HG03280 (cell line): ENCODE measurements at regions not wholly inside any gene's neighbourhood (a gene's known extent, or its start where the extent isn't known, plus 50 kb on each side); places are given as distances from the start of the nearest gene placed in this dataset.

Experiments
- ATAC-seq: cut with Tn5 transposase; IDR thresholded peaks from one replicate; pipeline ENCODE4 v1.9.1; 2021; ENCODE audit warnings: mild to moderate bottlenecking, moderate library complexity; ENCODE audit not compliant: unreplicated experiment

DNA sequence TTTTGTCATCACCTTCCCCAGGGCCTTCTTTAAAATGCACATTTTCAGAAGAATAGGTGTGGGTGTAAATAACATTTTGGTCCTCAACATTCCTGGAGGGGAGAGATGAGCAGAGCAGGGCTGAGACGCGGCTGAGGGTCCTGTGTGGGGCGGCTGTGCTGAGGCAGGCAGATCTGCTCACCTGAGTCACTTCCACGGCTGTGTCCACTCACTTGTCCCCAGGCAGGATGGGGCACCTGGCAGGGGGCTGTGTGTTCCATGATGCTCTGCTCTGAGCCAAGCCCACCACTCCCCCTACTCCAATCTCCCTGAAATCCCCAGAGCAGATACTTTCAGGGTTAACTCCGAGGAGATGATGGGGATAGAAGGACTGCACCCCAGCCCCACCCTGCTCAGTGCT lies 93.8 kb downstream of the GLRX3 start:
- no peak for ATAC-seq

DNA sequence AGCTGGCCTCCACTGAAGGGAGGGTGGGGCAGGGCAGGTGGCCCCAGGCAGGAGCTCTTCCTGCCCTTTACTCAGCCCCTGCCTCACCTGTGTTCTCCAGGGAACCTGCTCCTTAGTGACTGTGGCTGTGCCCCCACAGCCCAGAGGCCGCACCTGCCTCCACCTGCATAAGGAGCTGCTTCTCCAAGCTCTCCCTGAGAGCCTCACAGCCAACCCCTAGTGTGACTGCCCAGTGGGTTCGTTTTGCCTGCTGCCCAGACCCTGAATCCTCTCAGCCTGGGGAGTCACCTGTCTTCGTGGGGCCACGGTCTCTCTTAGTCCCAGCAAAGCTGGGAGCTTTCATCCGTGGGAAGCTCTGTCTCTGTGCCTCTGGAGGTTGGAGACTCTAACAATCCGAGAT lies 94.4 kb downstream of the GLRX3 start:
- no peak for ATAC-seq

DNA sequence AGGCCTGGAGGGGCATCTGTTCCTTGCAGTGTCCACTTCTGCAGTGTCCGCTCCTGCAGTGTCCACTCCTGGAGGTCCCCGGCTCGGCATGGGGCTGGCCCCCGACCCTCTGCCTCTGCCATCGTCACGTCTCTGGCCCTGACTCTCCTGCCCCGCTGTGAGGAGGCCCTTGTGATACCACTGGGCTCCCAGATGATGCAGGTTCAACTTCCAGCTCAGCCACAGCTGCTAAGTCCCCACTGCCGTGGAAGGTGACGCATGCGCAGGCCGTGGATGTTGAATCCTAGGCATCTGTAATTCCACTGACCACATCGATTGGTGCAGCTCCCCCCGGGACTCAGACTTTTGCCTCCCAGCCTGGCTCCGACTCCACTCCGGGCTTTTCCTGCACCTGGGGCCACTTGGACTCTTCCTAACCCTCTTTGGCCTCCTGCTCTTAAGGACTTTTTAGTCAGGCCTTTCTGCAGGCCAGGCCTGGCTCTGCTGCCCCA lies 95.1 kb downstream of the GLRX3 start:
- no peak for ATAC-seq

DNA sequence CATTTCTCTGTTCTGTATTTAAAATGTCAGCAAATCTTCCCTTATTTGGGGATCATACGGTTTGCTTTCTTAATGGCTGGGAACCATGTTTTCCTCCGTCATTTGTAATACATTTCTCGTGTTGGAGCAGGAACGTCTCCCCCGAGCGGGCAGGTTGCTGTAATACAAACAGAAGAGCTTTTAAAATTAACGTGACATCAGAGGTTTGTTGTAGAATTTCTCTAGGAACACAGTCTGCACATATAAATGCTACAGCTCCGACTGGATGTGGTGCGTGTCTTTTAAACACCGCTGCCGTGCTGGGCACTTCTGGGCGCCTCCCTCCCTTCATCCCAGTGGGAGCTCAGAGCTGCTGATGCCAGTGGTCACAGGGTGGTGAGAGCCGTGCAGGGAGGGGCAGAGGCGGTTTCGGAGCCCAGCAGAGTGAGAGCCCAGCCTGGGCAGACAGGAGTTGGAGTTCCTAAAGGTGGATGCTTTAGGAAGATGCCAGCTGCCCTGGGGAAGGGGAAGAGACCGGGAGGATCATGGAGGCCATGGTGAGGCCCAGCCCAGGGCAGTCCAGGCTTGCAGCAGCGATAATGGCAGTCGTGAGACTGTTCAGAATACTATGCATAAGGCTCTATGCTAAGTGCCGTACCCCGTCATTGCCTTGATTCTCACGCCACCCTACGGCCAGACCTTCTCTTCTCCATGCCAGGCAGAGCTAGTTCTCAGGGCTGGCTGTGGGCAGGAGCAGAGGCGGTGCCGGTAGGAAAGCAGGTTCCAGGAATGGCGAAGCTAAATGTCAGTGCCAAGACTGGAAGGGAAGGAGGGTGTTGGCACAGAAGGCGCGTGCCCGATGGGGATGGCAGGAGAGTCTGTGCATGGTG lies 96.2 kb downstream of the GLRX3 start:
- no peak for ATAC-seq

DNA sequence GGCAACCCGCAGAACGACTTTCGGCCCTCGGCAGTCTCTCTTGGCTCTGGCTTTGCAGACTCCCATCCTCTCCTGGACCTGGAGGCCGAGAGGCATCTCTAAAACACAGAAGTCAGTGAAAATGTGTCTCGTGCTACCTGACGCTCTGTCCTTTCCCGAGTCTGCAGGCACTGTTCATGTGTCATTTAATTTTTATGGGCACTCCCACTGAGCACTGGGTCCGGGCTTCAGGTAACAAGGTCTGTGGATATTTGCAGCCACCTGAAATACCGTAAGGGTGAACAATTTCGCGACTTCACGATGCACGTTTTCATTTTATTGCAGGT lies 96.8 kb downstream of the GLRX3 start:
- ATAC-seq: no peak

DNA sequence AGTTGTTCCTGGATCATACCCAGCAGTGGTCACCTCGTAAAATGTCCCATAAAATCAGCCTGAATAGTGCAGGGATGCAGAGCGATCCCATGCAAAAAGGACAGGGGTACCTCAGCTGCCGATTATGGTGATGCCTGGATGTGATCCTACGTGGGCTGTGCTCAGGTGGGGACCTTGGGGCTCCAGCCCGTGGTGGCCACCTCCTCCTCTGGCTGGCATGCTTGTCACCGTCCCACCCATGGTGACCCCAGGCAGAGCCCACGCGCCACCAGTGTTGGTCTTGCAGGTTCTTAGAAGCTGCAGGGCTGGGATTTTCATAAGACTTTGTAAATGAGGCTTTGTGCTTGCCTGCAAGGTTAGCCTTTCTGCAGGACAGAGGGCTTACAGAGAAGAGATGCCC lies 97.2 kb downstream of the GLRX3 start:
- no peak for ATAC-seq

DNA sequence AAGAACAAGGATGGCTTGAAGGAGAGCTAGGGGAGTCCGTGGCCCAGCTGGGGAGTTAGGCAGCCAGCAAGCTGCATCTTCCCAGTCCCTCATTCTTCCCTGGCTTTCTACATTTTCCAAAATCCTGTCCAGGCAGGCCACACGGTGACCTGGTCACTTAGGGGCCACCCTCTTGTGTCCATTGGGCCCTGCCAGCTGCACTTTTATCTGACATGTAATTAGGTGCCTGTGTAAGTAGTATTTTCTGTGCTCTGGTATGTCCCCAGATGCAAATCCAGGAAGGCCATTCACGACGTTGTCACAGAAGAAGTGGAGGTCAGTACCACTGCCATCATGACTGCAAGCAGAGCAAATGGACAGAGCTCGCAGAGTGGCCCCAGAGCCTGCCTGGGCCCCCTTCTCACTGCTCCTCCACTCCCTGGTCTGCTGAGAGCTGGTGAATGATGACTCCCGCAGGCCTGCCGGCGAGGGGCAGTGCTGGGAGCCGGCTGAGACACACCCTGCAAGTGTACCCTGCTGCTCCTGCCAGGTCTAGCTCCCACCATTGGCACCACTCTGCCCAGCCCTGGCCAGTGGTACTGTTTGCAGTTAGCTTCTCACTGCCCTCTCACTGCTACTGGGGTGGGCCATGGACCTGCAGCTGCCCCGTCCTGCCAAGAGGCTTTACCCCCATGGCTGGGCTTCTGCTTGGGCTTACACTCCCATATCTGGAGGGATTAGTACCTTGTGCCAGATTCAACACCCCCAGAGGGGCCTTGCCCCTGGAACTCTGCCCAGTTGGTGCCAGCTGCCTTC lies 98.2 kb downstream of the GLRX3 start:
- no peak for ATAC-seq

DNA sequence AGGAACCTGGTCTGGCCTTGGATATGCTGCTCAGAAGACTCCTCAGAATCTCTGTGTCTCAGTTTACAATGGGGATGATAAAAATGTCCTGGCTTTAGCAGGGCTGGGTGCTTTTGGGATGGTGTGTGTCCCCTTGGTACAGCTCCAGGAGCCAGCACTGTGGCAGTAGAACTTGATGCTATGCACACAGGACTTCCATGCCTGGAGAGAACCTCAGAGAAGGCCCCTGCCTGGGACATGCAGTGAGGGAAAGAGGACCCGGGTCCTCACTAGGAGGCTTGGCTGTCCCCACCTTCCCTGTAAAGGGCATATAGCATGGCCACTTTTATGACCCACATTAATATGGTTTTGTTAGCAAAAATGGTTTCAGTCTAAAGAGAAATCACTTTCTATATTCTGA lies 100.5 kb downstream of the GLRX3 start:
- ATAC-seq: no peak

DNA sequence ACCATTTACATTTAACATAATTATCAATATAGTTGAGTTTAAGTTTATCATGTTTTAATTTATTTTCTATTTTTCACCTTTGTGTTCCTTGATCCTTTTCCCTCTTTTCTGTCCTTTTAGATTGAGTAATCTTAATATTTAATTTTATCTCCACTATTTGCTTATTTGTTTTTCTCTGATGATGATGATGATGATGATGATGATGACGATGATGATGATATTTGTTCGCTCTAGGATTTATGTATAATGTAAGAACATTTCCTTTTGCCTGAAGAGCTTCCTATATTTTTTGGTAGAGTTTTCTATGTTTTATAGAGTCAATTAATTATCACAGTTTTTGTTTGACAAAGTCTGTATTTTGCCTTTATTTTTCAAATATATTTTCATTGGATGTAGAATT lies 104.2 kb downstream of the GLRX3 start:
- no peak for ATAC-seq

DNA sequence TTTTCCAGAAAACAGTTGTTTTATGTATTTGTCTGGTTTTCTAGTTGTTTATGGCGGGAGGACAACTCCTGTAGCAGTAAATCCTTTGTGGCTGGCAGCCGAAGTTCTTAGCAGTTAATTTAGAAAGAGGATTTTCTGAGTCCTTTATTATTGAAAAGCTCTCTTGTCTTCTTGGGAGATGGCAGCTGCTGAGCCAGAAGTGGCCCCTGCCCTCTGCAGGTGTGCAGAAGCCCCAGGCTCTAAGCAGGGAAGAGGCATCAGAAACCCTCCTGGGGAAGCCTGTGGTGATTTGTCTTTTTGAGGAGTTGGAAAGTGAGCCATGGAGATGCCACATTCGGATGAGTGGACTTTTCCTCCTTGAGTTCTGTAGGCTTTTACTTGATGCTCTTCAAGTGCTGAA lies 106.3 kb downstream of the GLRX3 start:
- no peak for ATAC-seq

DNA sequence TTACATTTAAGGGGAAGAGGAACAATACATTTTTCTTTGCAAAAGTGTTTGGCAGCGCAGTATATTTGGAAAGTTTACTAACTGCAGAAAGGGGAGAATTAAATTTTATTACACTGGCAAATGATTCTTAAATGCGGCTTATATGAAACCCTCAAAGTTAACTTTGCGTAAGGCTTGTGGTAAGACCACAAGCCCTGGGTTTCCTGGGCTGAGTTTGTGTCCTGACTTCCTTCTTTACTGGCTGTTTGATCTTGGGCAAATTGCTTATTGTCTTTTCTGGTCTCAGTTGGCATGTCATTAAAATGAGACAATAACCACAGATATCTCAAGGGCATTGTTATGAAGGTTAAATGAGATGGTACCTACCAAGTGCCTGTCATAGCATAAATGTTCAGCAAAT lies 106.8 kb downstream of the GLRX3 start:
- no peak for ATAC-seq

DNA sequence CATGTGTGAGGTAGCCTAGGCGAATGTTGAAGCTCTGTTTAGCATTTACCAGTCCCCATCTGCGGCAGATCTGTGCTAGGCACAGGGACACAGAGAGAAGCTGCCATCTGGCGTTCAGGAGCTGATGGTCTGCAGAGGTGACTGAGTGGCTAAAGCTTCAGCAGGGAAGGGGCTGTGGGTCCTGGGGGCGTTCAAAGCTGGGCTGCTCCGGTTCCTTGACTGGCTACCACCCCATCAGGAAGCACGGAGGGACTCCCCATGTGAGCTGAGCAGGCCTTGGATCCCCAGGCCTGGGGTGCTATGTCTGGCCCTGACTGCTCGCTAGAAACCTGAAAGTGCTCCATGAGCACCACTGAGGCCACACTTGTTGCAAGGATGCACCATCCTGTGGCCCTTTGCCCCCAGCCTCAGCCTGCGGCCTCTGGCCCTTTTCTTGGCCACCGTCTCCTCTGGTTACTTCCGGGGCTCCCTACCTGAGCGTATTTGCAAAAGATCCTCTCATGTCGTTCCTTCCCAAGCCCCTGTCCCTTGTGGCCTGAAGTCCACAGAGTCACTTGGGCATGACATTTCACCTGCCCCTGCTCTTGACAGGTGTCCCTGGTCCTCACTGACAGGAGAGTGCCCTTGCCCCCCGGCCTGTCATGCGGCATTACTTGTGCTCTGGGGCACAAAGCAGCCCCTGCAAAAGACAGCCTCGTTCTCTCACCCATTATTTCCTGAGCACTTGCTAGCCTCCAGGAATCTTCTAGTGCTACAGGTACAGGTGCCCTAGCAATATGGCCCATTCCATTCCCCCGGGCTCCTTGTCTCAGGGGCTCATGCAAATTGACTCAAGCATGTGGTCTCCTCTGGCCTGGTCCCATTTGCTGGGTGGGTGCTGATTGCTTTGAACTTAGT lies 108.1 kb downstream of the GLRX3 start:
- ATAC-seq: no peak

DNA sequence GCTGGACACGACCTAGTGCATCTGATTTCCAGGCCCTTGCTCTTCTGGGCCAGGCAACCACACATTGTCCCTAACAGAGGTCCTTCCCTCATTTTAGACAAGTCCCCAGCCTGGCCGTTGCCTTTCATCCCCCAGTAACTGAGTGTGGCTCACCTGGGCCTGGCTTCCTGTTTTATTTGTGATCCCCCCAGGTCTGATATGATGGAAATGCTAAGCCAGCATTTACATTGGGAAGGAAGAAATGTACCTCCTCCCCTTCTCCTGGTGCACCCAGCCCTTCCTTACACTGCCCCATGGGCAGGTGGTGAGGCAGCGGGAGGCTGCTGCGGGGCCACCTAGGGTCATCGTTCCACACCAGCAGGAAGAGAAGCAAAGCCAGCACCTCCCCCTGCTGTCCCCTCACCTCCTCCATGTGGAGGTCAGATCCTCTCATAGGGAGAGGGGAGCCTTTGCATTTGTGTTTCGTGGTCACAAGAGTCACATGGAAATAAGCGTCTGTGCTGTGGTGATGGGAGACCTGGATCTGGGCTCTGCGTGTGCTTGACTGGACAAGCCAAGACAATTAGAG lies 108.8 kb downstream of the GLRX3 start:
- no peak for ATAC-seq

DNA sequence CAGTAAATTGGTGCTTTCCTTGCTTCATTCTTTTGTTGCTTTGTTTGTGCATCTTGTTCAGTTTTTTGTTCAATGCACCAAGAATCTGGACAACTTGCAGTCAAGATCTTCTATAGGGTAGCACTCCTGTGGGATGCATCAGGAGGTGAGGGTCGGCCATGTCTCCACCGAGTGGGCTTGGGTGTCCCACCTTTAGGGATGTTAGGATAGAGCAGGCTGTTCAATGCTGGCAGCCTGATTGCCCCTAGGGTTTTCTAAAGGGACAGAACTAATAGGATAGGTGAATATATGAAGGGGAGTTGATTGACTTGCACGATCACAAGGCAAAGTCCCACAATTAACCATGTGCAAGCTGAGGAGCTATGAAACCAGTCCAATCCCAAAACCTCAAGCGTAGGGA lies 109.9 kb downstream of the GLRX3 start:
- no peak for ATAC-seq

DNA sequence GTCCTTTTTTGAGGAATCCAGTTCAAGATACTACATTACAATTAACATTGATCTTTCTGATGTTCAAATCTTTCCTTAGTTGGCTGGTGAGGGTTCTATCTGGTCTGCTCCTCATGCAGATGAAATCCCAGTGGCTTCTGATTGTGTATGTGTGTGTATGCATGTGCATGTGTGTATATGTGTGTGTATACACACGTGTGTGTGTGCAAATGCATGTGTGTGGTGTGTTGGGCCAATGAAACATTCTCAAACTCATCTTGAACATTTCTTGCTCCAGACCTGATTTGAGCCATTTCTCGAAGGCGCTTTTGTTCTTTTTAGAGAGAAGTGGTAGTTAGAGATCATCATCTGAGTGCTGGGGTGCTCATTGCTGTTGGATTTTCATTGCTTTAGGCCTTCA lies 113.9 kb downstream of the GLRX3 start:
- no peak for ATAC-seq

DNA sequence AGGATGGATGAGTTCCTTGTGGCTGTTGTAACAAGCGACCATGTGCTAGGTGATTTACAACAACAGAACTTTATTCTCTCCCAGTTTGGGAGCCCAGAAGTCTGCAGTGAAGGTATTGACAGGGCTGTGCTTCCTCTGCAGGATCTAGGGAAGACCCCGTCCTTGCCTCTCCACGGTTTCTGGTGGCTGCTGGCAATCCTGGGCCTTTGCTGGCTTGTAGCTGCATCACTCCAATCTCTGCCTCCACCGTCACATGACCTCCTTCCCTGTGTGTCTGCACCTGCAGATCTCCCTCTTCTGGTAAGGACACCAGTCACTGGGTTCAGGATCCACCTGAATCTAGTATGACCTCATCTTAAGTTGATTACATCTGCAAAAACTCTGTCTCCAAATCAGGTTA lies 115.6 kb downstream of the GLRX3 start:
- ATAC-seq: no peak

DNA sequence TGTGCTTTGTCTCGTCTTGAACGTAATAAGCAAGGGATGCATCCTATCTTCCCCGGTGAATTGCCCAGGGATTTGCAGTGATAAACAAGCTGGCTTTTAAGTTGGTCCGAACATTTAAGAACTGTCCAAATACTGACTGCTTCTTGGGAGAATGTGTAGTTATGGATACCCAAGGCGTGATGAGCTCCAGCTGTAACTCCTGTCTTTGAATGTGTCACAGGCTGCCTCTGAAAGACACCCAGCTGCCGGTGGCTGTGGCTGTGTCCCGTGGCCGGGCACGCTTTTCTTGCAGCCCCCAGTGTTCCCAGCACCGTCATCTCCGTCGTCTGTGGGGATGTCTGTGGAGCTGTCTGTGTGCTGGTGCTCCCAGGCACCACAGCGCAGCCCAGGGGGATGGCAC lies 118.1 kb downstream of the GLRX3 start:
- no peak for ATAC-seq

DNA sequence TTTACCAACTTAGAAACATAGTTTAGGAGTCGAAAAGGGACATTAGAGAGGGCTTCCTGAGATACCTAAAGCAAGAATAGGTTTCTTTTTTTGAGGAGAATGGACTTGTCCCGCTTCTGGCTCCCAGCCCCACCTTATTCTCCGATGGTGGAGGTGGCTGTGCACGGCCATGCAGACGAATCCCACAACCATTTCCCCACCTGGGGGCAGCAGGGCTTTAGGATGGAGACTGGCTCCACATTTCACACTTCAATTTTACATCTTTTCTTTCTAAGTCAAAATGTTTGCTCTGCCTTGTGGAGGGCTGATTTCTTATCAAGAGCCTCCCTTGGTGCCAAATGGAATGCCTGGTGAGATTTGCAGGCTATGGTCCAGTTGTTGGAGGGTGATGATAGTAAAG lies 118.5 kb downstream of the GLRX3 start:
- ATAC-seq: no peak

DNA sequence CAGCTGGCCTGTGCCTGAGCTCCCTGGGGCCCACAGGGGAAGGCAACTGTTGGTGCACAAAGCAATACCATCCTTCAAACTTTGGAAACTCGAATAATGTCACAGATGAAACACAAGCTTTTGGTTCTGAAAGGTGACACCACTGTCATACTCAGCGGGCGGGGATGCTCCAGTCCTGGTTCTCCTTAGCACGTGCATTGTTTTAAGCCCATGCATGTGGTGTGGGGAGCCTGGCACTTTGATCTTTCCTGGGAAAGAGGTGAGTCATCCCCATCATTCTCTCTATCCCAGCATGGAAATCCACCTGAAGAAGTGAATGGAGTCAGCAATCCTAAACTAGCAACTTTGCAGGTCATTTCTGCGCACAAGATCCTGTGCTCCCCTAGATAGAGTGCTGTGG lies 119.6 kb downstream of the GLRX3 start:
- ATAC-seq: no peak

DNA sequence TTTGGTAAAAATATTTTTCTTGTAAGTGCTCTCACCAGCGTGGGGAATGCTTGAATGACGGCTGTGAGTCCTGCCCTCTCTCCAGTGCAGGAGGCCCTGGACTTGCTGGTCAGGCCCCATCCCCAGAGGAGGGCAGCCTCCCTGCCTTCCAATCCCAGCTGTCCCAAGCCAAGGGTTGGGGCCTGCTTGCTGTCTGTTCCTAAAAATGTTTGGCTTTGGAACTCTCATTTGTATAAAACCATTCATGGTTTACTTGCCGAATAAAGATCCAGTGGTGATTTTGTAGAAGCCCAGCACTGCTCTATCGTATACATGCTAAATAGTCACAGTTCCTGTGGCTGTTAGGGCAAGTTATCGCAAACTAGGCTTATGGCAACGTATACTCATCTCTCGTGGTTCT lies 121.7 kb downstream of the GLRX3 start:
- ATAC-seq: no peak

DNA sequence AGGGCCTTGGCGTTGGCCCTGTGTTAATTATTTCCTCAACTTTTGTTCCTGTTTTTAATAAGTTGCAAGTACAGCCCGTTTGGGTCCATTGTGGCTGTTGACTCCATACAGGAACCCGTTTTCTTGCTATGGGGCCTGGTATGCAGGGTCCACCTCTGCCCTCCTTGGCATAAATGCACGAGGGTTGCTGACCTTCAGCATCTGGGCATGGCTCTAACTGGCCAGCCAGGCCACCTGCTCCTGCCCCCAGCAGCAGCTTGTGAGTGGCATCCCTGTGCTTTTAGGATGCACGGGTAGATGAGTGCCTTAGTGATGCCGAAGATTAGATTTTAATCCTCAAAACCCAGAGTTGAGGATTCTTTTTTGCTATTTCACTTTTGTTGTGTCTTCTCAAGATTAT lies 123.2 kb downstream of the GLRX3 start:
- ATAC-seq: no peak
